HG03135 (cell line): ENCODE measurements at regions not wholly inside any gene's neighbourhood (a gene's known extent, or its start where the extent isn't known, plus 50 kb on each side); places are given as distances from the start of the nearest gene placed in this dataset.

ENCODE experiments used
- ATAC-seq: cut with Tn5 transposase; IDR thresholded peaks from one replicate; pipeline ENCODE4 v1.9.1; 2021; ENCODE audit warnings: mild to moderate bottlenecking, moderate library complexity; ENCODE audit not compliant: unreplicated experiment

GRCh38 chr11:130786586-130786985 is 129.7 kb downstream of the SNX19 start:
- ATAC-seq: no peak

- ATAC-seq: no peak
Measured at GRCh38 chr11:130787092-130787616, 129.1 kb downstream of the SNX19 start.

- no peak for ATAC-seq
Measured at GRCh38 chr11:130787973-130788570, 128.2 kb downstream of the SNX19 start.

- no peak for ATAC-seq
Measured at GRCh38 chr11:130789056-130789640, 127.1 kb downstream of the SNX19 start.

- no peak for ATAC-seq
Measured at GRCh38 chr11:130790689-130791088, 125.6 kb downstream of the SNX19 start.

GRCh38 chr11:130792772-130793171 is 123.5 kb downstream of the SNX19 start:
- ATAC-seq: no peak

GRCh38 chr11:130796828-130797227 is 119.5 kb downstream of the SNX19 start:
- ATAC-seq: no peak

GRCh38 chr11:130798280-130798679 is 118.0 kb downstream of the SNX19 start:
- no peak for ATAC-seq

GRCh38 chr11:130798801-130799200 is 117.5 kb downstream of the SNX19 start:
- ATAC-seq: no peak

- ATAC-seq: no peak
Measured at GRCh38 chr11:130801333-130802122, 114.8 kb downstream of the SNX19 start.

- no peak for ATAC-seq
Measured at GRCh38 chr11:130802567-130802966, 113.7 kb downstream of the SNX19 start.

GRCh38 chr11:130804306-130805076 is 111.8 kb downstream of the SNX19 start:
- no peak for ATAC-seq

- no peak for ATAC-seq
Measured at GRCh38 chr11:130806746-130807145, 109.5 kb downstream of the SNX19 start.

- ATAC-seq: no peak
Measured at GRCh38 chr11:130808541-130808940, 107.7 kb downstream of the SNX19 start.

- no peak for ATAC-seq
Measured at GRCh38 chr11:130813196-130813595, 103.1 kb downstream of the SNX19 start.

GRCh38 chr11:130813638-130814037 is 102.6 kb downstream of the SNX19 start:
- no peak for ATAC-seq

GRCh38 chr11:130814440-130815096 is 101.7 kb downstream of the SNX19 start:
- no peak for ATAC-seq

GRCh38 chr11:130815097-130815802 is 101.0 kb downstream of the SNX19 start:
- ATAC-seq: no peak

- ATAC-seq: no peak
Measured at GRCh38 chr11:130815956-130816355, 100.3 kb downstream of the SNX19 start.
